ENCODE measurements at regions not wholly inside any gene's neighbourhood (a gene's known extent, or its start where the extent isn't known, plus 50 kb on each side); places are given as distances from the start of the nearest gene placed in this dataset.

GRCh38 chr12:5227708-5228373 lies 184.2 kb downstream of the KCNA5 start:
- Histone ChIP-seq H3K4me1 (ENCODE audit: control insufficient read depth, insufficient read depth, low read length) (no peaks in the 10 kb centered on the region), H3K9me3 (ENCODE audit: control insufficient read depth, insufficient read depth, low read depth, low read length) (no peaks in the 10 kb centered on the region), H3K36me3 (ENCODE audit: control insufficient read depth in 2 of 2, insufficient read depth in 1 of 2, low read length in 2 of 2) (no peaks in the 10 kb centered on the region), H3K27ac (ENCODE audit: extremely low read depth, low read depth, low read length) (no peak overlapping the region), H3K4me3 (ENCODE audit: low read depth, low read length) (no peak overlapping the region)
- CTCF ChIA-PET, result no interaction called here
- POLR2A ChIA-PET, result no interaction called here
- TF ChIP-seq ZNF426 (tag by site-specific recombination; IDR thresholded peaks at IDR 0.05), result no peak
- TF ChIP-seq ZNF639 (tag by site-specific recombination; IDR thresholded peaks at IDR 0.05), result no peak
- no peak for TF ChIP-seq ZNF221 (tag by site-specific recombination; IDR thresholded peaks at IDR 0.05; ENCODE audit: borderline replicate concordance)
- no peak for TF ChIP-seq ZNF660 (tag by site-specific recombination; IDR thresholded peaks at IDR 0.05)
- no peak for TF ChIP-seq ZNF10 (tag by site-specific recombination; IDR thresholded peaks at IDR 0.05)
- TF ChIP-seq GLI2 (tag by site-specific recombination; IDR thresholded peaks at IDR 0.05; ENCODE audit: borderline replicate concordance, low read depth), result no peak
- no peak for TF ChIP-seq ZNF585B (tag by site-specific recombination; IDR thresholded peaks at IDR 0.05)
- TF ChIP-seq MEIS1 (CRISPR knock-in tag; IDR thresholded peaks at IDR 0.05; ENCODE audit: borderline replicate concordance), result no peak
- no peak for TF ChIP-seq ZNF404 (tag by site-specific recombination; IDR thresholded peaks at IDR 0.05)
- TF ChIP-seq ZNF354C (tag by site-specific recombination; IDR thresholded peaks at IDR 0.05; ENCODE audit: borderline replicate concordance, low read depth), result no peak
- no peak for TF ChIP-seq YY2 (tag by site-specific recombination; IDR thresholded peaks at IDR 0.05)
- TF ChIP-seq REST (tag by site-specific recombination; IDR thresholded peaks at IDR 0.05), result no peak
- TF ChIP-seq ZNF184 (tag by site-specific recombination; IDR thresholded peaks at IDR 0.05), result no peak
- TF ChIP-seq ZBTB17 (tag by site-specific recombination; IDR thresholded peaks at IDR 0.05), result no peak
- no peak for TF ChIP-seq ZNF366 (tag by site-specific recombination; conservative IDR thresholded peaks at IDR 0.05)
- TF ChIP-seq YY1 (tag by site-specific recombination; IDR thresholded peaks at IDR 0.05), result no peak
- no peak for TF ChIP-seq ZNF133 (tag by site-specific recombination; IDR thresholded peaks at IDR 0.05)
- no peak for TF ChIP-seq ZNF292 (tag by site-specific recombination; IDR thresholded peaks at IDR 0.05; ENCODE audit: borderline replicate concordance, low read depth)
- TF ChIP-seq ZNF449 (tag by site-specific recombination; IDR thresholded peaks at IDR 0.05), result no peak
- TF ChIP-seq ZNF670 (tag by site-specific recombination; IDR thresholded peaks at IDR 0.05; ENCODE audit: low read depth), result no peak

GRCh38 chr12:5230156-5230555 lies 186.5 kb downstream of the KCNA5 start:
- POLR2A ChIA-PET, result no interaction called here
- no peak for TF ChIP-seq ZNF23 (tag by site-specific recombination; IDR thresholded peaks at IDR 0.05; ENCODE audit: borderline replicate concordance)
- TF ChIP-seq ZBTB17 (tag by site-specific recombination; IDR thresholded peaks at IDR 0.05), result no peak
- TF ChIP-seq ZNF501 (tag by site-specific recombination; IDR thresholded peaks at IDR 0.05), result no peak
- no peak for TF ChIP-seq ZBTB49 (tag by site-specific recombination; IDR thresholded peaks at IDR 0.05; ENCODE audit: low read depth)
- TF ChIP-seq ZSCAN18 (tag by site-specific recombination; IDR thresholded peaks at IDR 0.05), result no peak
- no peak for TF ChIP-seq ZNF302 (tag by site-specific recombination; IDR thresholded peaks at IDR 0.05; ENCODE audit: low read depth)
- TF ChIP-seq ZNF707 (tag by site-specific recombination; IDR thresholded peaks at IDR 0.05), result no peak

More at GRCh38 chr12:5230156-5230555, 186.5 kb downstream of the KCNA5 start:
- Histone ChIP-seq H3K36me3 (ENCODE audit: control insufficient read depth in 2 of 2, insufficient read depth in 1 of 2, low read length in 2 of 2) (no peaks in the 10 kb centered on the region), H3K4me3 (ENCODE audit: low read depth, low read length) (no peak overlapping the region), H3K4me1 (ENCODE audit: control insufficient read depth, insufficient read depth, low read length) (no peaks in the 10 kb centered on the region), H3K27ac (ENCODE audit: extremely low read depth, low read depth, low read length) (no peak overlapping the region), H3K9me3 (ENCODE audit: control insufficient read depth, insufficient read depth, low read depth, low read length) (no peaks in the 10 kb centered on the region)
- CTCF ChIA-PET, result no interaction called here
